Effector memory CD4-positive, alpha-beta T cell (primary cell): ENCODE measurements at regions not wholly inside any gene's neighbourhood (a gene's known extent, or its start where the extent isn't known, plus 50 kb on each side); places are given as distances from the start of the nearest gene placed in this dataset.

Experiments
- DNase-seq, 3 donors: peaks; one replicate each; pipeline ENCODE4 v3.0.0-alpha.2; 2020
- H3K27ac ChIP-seq: 2 replicates; pipeline ENCODE4 v1.7.0; 2013; ENCODE audit warnings: mild to moderate bottlenecking, low read length, moderate library complexity; ENCODE audit not compliant: insufficient read depth, poor library complexity, severe bottlenecking
- H3K27me3 ChIP-seq: replicated peaks from 2 replicates; pipeline ENCODE4 v1.7.0; 2013; ENCODE audit warnings: mild to moderate bottlenecking, low read length; ENCODE audit not compliant: insufficient read depth, control insufficient read depth, poor library complexity, severe bottlenecking
- H3K36me3 ChIP-seq: 2 replicates; pipeline ENCODE4 v1.7.0; 2013; ENCODE audit warnings: mild to moderate bottlenecking, low read length, moderate library complexity; ENCODE audit not compliant: control insufficient read depth, insufficient read depth
- H3K4me1 ChIP-seq: 2 replicates; pipeline ENCODE4 v1.7.0; 2013; ENCODE audit warnings: low read length, mild to moderate bottlenecking; ENCODE audit not compliant: control insufficient read depth, insufficient read depth, poor library complexity, severe bottlenecking
- H3K4me3 ChIP-seq: 2 replicates; pipeline ENCODE4 v1.7.0; 2013; ENCODE audit warnings: low read length, low read depth, mild to moderate bottlenecking; ENCODE audit not compliant: insufficient read depth, poor library complexity, severe bottlenecking
- H3K9me3 ChIP-seq: 2 replicates; pipeline ENCODE4 v1.7.0; 2013; ENCODE audit warnings: mild to moderate bottlenecking, low read length, moderate library complexity; ENCODE audit not compliant: control insufficient read depth

DNA sequence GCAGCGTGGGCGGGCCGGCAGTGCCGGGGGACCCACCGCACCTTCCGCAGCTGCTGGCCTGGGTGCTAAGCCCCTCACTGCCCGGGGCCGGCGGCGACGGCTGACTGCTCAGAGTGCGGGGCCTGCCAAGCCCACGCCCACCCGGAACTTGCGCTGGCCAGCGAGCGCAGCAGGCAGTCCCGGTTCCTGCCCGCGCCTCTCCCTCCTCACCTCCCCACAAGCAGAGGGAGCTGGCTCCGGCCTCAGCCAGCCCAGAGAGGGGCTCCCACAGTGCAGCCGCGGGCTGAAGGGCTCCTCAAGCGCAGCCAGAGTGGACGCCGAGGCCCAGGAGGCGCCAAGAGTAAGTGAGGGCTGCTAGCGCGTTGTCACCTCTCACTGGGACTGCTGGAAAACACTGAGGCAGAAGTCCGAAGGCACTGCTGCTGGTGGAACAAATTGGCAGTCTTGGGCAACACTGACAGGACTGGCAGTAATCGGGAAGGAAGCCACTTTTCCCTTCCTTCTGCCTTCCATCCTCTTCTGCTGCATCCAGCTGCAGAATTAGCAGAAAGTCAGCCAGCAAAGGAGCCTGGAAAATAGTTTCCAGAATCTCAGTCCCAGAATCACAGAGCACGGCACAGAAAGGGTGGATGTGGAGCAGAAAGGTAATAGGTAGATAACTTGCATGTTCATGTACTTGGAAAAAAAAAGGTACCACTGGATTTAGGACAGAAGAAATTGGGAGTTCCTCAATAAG lies 179.4 kb upstream of the FN1 start:
- H3K36me3 ChIP-seq: no peaks in the 10 kb centered on the region
- no peak for DNase-seq
- no peaks in the 10 kb centered on the region for H3K9me3 ChIP-seq
- no peak overlapping the region for H3K27ac ChIP-seq
- H3K4me3 ChIP-seq: no peak overlapping the region
- no peaks in the 10 kb centered on the region for H3K4me1 ChIP-seq
- H3K27me3 ChIP-seq: no peaks in the 10 kb centered on the region

DNA sequence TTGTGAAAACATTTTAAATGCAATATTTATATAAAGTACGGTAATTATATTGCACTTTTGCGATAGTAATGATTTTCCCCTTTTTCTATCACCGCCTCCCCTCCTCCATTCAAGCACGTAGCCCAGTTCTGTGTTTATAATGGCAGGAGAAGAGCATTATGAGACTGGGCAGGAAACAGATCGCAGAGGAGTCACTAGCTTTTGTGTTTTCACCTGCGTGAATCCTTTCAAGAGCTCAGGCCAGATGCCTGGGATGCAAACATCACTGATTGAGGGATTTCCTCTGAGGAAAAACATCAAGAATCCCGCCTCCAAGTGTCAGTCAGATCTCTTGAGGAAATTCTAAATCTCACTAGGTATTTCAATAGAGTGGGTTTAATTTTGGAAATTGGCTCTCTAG lies 178.4 kb upstream of the FN1 start:
- H3K27ac ChIP-seq: no peak overlapping the region
- no peaks in the 10 kb centered on the region for H3K9me3 ChIP-seq
- no peak overlapping the region for H3K4me3 ChIP-seq
- H3K27me3 ChIP-seq: no peaks in the 10 kb centered on the region
- H3K36me3 ChIP-seq: no peaks in the 10 kb centered on the region
- no peak for DNase-seq
- H3K4me1 ChIP-seq: no peaks in the 10 kb centered on the region

DNA sequence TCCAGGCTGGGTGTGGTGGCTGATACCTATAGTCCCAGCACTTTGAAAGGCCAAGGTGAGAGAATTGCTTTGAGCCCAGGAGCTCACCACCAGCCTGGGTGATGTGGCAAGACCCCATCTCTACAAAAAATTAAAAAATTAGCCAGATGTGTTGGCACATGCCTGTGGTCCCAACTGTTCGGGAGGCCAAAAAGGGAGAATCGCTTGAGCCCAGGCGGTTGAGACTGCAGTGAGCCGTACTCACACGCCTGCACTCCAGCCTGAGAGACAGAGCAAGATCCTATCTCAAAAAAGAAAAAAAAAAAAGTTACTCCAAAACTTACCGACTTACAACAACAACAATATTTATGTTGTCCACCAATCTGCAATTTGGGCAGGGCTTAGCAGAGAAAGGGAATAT lies 178.0 kb upstream of the FN1 start:
- no peak overlapping the region for H3K27ac ChIP-seq
- H3K4me3 ChIP-seq: no peak overlapping the region
- H3K4me1 ChIP-seq: no peaks in the 10 kb centered on the region
- DNase-seq: no peak
- H3K36me3 ChIP-seq: no peaks in the 10 kb centered on the region
- no peaks in the 10 kb centered on the region for H3K27me3 ChIP-seq
- H3K9me3 ChIP-seq: no peaks in the 10 kb centered on the region

DNA sequence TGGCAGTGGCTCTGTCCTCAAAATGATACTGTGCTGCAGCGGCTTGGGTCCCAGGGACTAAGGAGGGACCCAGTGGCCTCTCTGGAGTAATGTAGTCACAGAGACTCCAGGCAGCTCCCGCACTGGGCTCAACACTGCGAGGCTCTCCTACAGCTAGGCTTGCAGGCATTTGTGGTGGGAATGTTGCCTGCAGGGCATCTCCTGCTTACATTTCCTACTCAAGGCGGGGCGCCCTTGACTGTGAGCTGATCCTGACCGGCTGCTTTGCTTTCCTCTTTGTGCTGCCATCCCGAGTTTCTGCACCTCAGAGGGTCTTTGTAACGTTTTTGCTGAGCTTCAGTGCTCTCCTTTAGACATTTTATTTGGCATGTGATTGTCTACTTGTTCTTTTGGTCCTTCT lies 177.4 kb upstream of the FN1 start:
- DNase-seq: no peak
- Histone ChIP-seq H3K4me3 (no peak overlapping the region), H3K27ac (no peak overlapping the region), H3K27me3 (no peaks in the 10 kb centered on the region), H3K36me3 (no peaks in the 10 kb centered on the region), H3K4me1 (no peaks in the 10 kb centered on the region), H3K9me3 (no peaks in the 10 kb centered on the region)

DNA sequence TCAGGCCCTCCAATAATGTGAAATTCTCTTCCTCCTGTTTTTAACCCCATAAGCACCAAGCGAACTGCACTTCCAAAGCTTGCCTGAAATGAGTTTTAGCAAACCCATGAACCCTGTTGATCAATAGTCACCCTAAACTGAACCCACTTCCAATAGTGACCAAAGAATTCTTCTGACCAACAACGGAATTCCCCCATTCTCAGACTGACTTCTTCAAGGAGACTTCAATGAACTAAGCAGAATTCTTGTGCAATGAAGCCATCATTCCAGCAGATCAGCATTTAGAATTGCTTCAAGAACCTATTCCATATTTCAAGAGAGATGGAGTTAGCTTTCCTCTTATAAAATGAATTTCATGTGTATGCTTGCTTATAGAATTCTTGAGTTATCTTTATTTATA lies 176.9 kb upstream of the FN1 start:
- Histone ChIP-seq H3K27me3 (no peaks in the 10 kb centered on the region), H3K27ac (no peak overlapping the region), H3K9me3 (no peaks in the 10 kb centered on the region), H3K4me1 (no peaks in the 10 kb centered on the region), H3K4me3 (no peak overlapping the region), H3K36me3 (no peaks in the 10 kb centered on the region)
- DNase-seq: no peak

DNA sequence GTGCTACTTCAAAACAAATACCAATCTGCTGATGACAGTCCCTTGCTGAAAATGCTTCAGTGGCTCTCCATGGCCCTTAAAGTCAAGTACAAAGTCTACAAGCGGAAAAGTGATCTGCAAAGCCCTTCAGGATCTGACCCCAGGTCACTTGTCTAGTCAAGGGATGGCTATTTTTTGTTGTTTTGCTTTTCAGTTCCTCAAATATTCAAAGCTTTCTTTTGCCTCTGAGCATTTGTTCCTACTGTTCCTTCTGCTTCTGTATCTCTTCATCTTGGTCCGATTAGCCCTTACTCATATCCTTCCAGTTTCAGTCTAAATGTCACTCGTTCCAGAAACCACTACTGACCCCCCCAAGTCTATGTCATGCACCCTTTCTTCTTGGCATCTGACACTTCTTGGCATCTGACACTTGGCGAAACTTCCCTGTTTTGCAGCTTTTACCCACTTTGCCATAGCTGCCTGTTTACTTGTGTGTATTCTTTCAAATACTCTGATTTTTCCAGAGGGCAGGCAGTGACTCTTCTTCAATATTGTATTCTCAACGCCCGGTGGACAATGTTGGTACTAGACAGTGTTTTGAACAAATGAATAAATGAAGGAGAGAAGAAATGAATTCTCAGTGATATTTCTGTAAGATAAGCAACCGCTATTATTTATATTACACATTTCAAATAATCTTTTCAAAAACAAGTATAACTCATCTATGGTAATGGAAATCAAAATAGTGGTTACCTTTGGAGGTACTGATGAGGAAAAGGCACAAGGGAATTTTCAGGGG lies 175.9 kb upstream of the FN1 start:
- Histone ChIP-seq H3K4me1 (no peaks in the 10 kb centered on the region), H3K36me3 (no peaks in the 10 kb centered on the region), H3K27me3 (no peaks in the 10 kb centered on the region), H3K9me3 (no peaks in the 10 kb centered on the region), H3K27ac (no peak overlapping the region), H3K4me3 (no peak overlapping the region)
- no peak for DNase-seq

DNA sequence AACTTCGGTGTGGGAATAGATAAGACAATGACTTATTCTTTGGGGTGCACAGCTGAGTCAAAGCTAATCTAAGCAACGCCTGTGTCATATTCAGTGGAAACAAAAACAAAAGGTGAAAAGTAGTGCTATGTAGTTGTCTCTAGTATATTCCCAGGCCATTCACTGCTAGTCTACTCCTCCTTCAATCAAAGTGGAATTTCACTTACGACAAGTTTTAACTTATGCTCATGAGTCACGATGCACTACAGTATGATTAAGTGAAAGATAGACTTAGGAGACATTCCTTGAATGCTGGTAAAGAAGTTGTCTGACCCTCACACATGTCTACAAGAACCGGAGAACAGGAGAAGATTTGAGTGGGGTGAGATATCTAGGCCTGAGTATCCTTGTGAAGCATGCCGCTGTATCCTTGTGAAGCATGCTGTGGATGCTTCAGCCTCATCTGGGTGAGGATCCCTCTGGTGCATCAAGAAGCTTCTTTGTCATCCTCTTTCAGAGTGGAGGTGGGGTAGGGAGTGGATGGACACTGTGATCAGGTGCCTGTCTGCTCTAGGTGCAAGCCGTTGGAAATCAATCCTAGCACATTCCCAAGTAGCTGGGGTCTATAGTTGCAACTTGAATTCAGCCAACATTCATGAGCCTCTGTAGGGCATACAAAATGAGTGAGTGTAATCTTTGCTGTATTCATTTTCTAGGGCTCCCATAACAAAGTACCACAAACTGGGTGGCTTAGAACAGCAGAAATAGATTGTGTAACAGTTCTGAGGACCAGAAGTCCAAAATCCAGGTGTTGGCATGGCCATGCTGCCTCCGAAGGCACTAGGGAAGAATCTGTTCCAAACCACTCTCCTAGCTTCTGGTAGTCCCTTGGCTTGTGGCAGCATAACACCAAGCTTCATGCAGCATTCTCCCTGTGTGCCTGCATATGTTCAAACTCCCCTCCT lies 173.5 kb upstream of the FN1 start:
- no peaks in the 10 kb centered on the region for H3K9me3 ChIP-seq
- no peaks in the 10 kb centered on the region for H3K36me3 ChIP-seq
- H3K27me3 ChIP-seq: no peaks in the 10 kb centered on the region
- no peak overlapping the region for H3K27ac ChIP-seq
- DNase-seq: no peak
- no peak overlapping the region for H3K4me3 ChIP-seq
- H3K4me1 ChIP-seq: no peaks in the 10 kb centered on the region

DNA sequence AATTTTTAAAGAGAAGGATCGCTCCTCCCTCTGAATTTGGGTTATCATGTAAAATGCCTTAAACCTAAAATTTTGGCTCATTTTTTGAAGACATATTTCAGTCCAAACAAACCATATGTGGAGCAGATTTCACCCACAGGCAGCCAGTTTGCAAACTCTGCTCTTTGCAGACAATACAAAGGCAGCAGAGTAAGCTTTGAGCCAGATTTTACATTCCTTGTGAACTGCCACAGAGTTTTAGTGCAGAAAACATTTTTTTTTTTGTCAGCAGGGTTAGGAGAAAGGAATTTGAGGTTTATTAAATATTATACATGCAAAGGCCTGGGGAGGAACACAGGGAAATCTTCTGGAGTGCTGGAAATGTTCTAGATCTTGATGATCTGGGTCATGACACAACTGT lies 171.9 kb upstream of the FN1 start:
- no peak overlapping the region for H3K27ac ChIP-seq
- no peak for DNase-seq
- no peaks in the 10 kb centered on the region for H3K4me1 ChIP-seq
- no peaks in the 10 kb centered on the region for H3K27me3 ChIP-seq
- H3K36me3 ChIP-seq: no peaks in the 10 kb centered on the region
- no peak overlapping the region for H3K4me3 ChIP-seq
- H3K9me3 ChIP-seq: no peaks in the 10 kb centered on the region

DNA sequence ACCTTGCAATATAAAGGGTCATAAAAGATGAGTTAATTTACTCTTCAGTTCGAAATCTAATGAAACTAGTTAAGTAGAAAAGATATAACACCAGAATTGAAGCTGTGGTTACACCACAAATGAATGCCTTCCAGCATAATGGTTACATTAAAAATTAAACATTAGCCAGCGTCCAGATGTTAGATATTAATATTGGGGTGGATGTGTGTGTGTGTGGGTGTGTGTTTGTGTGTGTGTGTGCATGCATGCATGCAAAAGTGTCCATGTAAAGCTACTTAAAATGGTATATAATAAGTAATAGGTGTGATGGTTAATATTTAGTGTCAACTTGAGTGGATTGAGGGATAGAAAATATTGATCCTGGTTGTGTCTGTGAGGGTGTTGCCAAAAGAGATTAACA lies 170.4 kb upstream of the FN1 start:
- Histone ChIP-seq H3K4me1 (no peaks in the 10 kb centered on the region), H3K27me3 (no peaks in the 10 kb centered on the region), H3K27ac (no peak overlapping the region), H3K4me3 (no peak overlapping the region), H3K36me3 (no peaks in the 10 kb centered on the region), H3K9me3 (no peaks in the 10 kb centered on the region)
- no peak for DNase-seq

DNA sequence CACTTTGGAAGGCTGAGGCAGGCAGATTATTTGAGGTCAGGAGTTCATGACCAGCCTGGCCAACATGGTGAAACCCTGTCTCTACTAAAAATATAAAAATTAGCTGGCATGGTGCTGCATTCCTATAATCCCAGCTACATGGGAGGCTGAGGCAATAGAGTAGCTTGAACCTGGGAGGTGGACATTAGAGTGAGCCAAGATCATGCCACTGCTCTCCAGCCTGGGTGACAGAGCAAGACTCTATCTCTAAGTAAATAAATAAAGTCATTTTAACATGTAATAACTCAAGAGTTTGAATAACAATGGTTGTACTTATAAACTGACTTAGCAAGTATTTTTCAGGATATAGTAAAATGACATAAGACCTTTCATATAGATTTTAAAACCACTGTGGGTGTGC lies 169.3 kb upstream of the FN1 start:
- Histone ChIP-seq H3K4me1 (no peaks in the 10 kb centered on the region), H3K4me3 (no peak overlapping the region), H3K9me3 (no peaks in the 10 kb centered on the region), H3K36me3 (no peaks in the 10 kb centered on the region), H3K27ac (no peak overlapping the region), H3K27me3 (no peaks in the 10 kb centered on the region)
- no peak for DNase-seq
